ENCODE measurements at regions not wholly inside any gene's neighbourhood (a gene's known extent, or its start where the extent isn't known, plus 50 kb on each side); places are given as distances from the start of the nearest gene placed in this dataset.

- no peak for TF ChIP-seq POLR2A (IDR thresholded peaks at IDR 0.05)
- no peak for TF ChIP-seq CTCF (IDR thresholded peaks at IDR 0.05 in 4 of 5, conservative IDR thresholded peaks at IDR 0.05 in 1 of 5)
- Histone ChIP-seq H3K4me1 (no peaks in the 10 kb centered on the region), H3K9me3 (no peaks in the 10 kb centered on the region), H3K36me3 (no peaks in the 10 kb centered on the region), H3K4me3 (no peak overlapping the region), H3K27me3 (no peaks in the 10 kb centered on the region), H3K27ac (no peak overlapping the region)
- intact Hi-C loops (cut with DNase I; ENCODE audit: low total_unique reads), result no loop called here
- in situ Hi-C loops (cut with MboI; ENCODE audit: low sequenced_read_pairs in 4 of 4), result no loop called here
- no peak for DNase-seq
- no peak for ATAC-seq
These were observed 411.4 kb downstream of the HLX start for GRCh38 chr1:221290669-221291068.

GRCh38 chr1:221291113-221291512, 411.9 kb downstream of the HLX start:
- DNase-seq (no peak), ATAC-seq (no peak)
- H3K36me3 ChIP-seq, result no peaks in the 10 kb centered on the region
- H3K27me3 ChIP-seq, result no peaks in the 10 kb centered on the region
- in situ Hi-C loops (cut with MboI; ENCODE audit: low sequenced_read_pairs in 4 of 4), result no loop called here
- H3K4me3 ChIP-seq, result no peak overlapping the region
- H3K27ac ChIP-seq, result no peak overlapping the region
- no peaks in the 10 kb centered on the region for H3K4me1 ChIP-seq
- no peak for TF ChIP-seq POLR2A (IDR thresholded peaks at IDR 0.05)
- no peak for TF ChIP-seq CTCF (IDR thresholded peaks at IDR 0.05 in 4 of 5, conservative IDR thresholded peaks at IDR 0.05 in 1 of 5)
- intact Hi-C loops (cut with DNase I; ENCODE audit: low total_unique reads), result no loop called here
- H3K9me3 ChIP-seq, result no peaks in the 10 kb centered on the region

GRCh38 chr1:221292652-221293051, 413.4 kb downstream of the HLX start:
- Histone ChIP-seq H3K4me3 (no peak overlapping the region), H3K36me3 (no peaks in the 10 kb centered on the region), H3K27me3 (no peaks in the 10 kb centered on the region), H3K27ac (no peak overlapping the region), H3K4me1 (no peaks in the 10 kb centered on the region), H3K9me3 (no peaks in the 10 kb centered on the region)
- no peak for TF ChIP-seq CTCF (IDR thresholded peaks at IDR 0.05 in 4 of 5, conservative IDR thresholded peaks at IDR 0.05 in 1 of 5)
- no peak for TF ChIP-seq POLR2A (IDR thresholded peaks at IDR 0.05)
- ATAC-seq, result no peak
- DNase-seq, result no peak
- intact Hi-C loops (cut with DNase I; ENCODE audit: low total_unique reads) (no loop called here), in situ Hi-C loops (cut with MboI; ENCODE audit: low sequenced_read_pairs in 4 of 4) (no loop called here)

GRCh38 chr1:221294242-221294641, 415.0 kb downstream of the HLX start:
- Histone ChIP-seq H3K9me3 (no peaks in the 10 kb centered on the region), H3K27me3 (no peaks in the 10 kb centered on the region), H3K36me3 (no peaks in the 10 kb centered on the region), H3K4me1 (no peaks in the 10 kb centered on the region), H3K27ac (no peak overlapping the region), H3K4me3 (no peak overlapping the region)
- ATAC-seq, result no peak
- DNase-seq, result no peak
- in situ Hi-C loops (cut with MboI; ENCODE audit: low sequenced_read_pairs in 4 of 4) (no loop called here), intact Hi-C loops (cut with DNase I; ENCODE audit: low total_unique reads) (no loop called here)
- TF ChIP-seq CTCF (IDR thresholded peaks at IDR 0.05 in 4 of 5, conservative IDR thresholded peaks at IDR 0.05 in 1 of 5) (no peak), POLR2A (IDR thresholded peaks at IDR 0.05) (no peak)

GRCh38 chr1:221302357-221302756, 423.1 kb downstream of the HLX start:
- Histone ChIP-seq H3K4me1 (no peaks in the 10 kb centered on the region), H3K4me3 (no peak overlapping the region), H3K36me3 (no peaks in the 10 kb centered on the region), H3K9me3 (no peaks in the 10 kb centered on the region), H3K27ac (no peak overlapping the region), H3K27me3 (no peaks in the 10 kb centered on the region)
- intact Hi-C loops (cut with DNase I; ENCODE audit: low total_unique reads), result no loop called here
- no peak for TF ChIP-seq CTCF (IDR thresholded peaks at IDR 0.05 in 4 of 5, conservative IDR thresholded peaks at IDR 0.05 in 1 of 5)
- no peak for TF ChIP-seq POLR2A (IDR thresholded peaks at IDR 0.05)
- DNase-seq (no peak), ATAC-seq (no peak)
- in situ Hi-C loops (cut with MboI; ENCODE audit: low sequenced_read_pairs in 4 of 4), result no loop called here
